Neural cell (in vitro differentiated cells): ENCODE measurements at regions not wholly inside any gene's neighbourhood (a gene's known extent, or its start where the extent isn't known, plus 50 kb on each side); places are given as distances from the start of the nearest gene placed in this dataset.

ENCODE experiments used
- EP300 ChIP-seq: fragments of 450-650 bp; conservative IDR thresholded peaks from 2 replicates; pipeline ENCODE4 v1.6.1; 2014; ENCODE audit warnings: antibody characterized with exemption, mild to moderate bottlenecking, moderate library complexity; ENCODE audit not compliant: poor library complexity, severe bottlenecking
- EZH2 ChIP-seq: fragments of 200-600, 300-800 bp; shearing (Covaris generic), sonication (generic); IDR thresholded peaks from 2 replicates; pipeline ENCODE4 v1.6.1; 2014; ENCODE audit warnings: antibody characterized with exemption, low read length, borderline replicate concordance, mild to moderate bottlenecking; ENCODE audit not compliant: insufficient read depth, poor library complexity, severe bottlenecking
- POLR2AphosphoS5 ChIP-seq: IDR thresholded peaks from 2 replicates; pipeline ENCODE4 v1.6.1; 2012
- TAF1 ChIP-seq: IDR thresholded peaks from 2 replicates; pipeline ENCODE4 v1.6.1; 2012; ENCODE audit warnings: low read depth
- TF ChIP-seq, protein P1 (sequence below): fragments of 450-650 bp; IDR thresholded peaks from 2 replicates; pipeline ENCODE4 v1.5.1; 2014; ENCODE audit warnings: antibody characterized with exemption, mild to moderate bottlenecking, moderate library complexity; ENCODE audit not compliant: poor library complexity, severe bottlenecking
- TF ChIP-seq, protein P2 (sequence below): IDR thresholded peaks from 2 replicates; pipeline ENCODE4 v1.6.1; 2012; ENCODE audit warnings: borderline replicate concordance

DNA sequence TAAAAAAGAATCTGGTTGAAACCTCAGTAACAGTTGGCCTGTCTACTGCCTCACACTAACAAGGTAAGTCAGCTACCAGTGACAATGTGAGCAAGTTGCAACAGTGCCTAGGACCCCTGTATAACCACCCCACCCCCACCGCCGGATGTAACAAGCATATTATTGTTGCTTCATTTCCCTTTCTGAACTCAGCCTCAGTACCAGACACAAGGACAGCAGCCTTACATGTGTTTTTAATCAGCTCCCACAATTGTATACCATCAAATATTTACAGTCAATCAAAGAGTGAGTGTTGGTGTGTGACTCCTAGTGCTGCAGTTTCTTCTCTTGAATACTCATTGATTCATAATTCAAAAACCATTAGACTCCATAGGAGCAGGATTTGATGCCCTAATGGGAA is 96.4 kb downstream of the PYDC2 start:
- TF ChIP-seq, protein P1, sequence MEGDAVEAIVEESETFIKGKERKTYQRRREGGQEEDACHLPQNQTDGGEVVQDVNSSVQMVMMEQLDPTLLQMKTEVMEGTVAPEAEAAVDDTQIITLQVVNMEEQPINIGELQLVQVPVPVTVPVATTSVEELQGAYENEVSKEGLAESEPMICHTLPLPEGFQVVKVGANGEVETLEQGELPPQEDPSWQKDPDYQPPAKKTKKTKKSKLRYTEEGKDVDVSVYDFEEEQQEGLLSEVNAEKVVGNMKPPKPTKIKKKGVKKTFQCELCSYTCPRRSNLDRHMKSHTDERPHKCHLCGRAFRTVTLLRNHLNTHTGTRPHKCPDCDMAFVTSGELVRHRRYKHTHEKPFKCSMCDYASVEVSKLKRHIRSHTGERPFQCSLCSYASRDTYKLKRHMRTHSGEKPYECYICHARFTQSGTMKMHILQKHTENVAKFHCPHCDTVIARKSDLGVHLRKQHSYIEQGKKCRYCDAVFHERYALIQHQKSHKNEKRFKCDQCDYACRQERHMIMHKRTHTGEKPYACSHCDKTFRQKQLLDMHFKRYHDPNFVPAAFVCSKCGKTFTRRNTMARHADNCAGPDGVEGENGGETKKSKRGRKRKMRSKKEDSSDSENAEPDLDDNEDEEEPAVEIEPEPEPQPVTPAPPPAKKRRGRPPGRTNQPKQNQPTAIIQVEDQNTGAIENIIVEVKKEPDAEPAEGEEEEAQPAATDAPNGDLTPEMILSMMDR = no peak
- TF ChIP-seq POLR2AphosphoS5 (no peak), EZH2 (no peak), TAF1 (no peak), EP300 (no peak)
- TF ChIP-seq, protein P2, sequence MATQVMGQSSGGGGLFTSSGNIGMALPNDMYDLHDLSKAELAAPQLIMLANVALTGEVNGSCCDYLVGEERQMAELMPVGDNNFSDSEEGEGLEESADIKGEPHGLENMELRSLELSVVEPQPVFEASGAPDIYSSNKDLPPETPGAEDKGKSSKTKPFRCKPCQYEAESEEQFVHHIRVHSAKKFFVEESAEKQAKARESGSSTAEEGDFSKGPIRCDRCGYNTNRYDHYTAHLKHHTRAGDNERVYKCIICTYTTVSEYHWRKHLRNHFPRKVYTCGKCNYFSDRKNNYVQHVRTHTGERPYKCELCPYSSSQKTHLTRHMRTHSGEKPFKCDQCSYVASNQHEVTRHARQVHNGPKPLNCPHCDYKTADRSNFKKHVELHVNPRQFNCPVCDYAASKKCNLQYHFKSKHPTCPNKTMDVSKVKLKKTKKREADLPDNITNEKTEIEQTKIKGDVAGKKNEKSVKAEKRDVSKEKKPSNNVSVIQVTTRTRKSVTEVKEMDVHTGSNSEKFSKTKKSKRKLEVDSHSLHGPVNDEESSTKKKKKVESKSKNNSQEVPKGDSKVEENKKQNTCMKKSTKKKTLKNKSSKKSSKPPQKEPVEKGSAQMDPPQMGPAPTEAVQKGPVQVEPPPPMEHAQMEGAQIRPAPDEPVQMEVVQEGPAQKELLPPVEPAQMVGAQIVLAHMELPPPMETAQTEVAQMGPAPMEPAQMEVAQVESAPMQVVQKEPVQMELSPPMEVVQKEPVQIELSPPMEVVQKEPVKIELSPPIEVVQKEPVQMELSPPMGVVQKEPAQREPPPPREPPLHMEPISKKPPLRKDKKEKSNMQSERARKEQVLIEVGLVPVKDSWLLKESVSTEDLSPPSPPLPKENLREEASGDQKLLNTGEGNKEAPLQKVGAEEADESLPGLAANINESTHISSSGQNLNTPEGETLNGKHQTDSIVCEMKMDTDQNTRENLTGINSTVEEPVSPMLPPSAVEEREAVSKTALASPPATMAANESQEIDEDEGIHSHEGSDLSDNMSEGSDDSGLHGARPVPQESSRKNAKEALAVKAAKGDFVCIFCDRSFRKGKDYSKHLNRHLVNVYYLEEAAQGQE = no peak
